ENCODE measurements at regions not wholly inside any gene's neighbourhood (a gene's known extent, or its start where the extent isn't known, plus 50 kb on each side); places are given as distances from the start of the nearest gene placed in this dataset.
A peak's percentile ranks its signal among the peaks of the same experiment; 100 is the strongest.

DNA sequence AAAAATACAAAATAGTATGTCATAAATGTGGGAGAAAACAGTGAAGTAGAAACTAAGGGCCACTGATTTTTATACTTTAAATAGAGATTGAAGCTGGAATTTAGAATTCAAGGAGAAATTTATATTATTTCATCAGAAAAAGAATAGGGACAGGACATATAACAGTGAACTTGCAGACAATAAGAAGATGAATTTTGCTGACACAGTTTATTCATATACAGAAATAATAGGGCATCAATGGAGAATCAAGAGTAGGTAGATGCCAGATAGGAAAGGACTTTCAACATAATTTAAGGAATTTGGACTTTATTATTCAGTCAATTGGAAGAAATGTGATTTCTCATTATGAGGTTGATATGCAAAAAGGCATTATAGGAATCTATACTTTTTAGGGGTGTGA is 118.9 kb upstream of the HNMT start:
- DNase-seq (ENCODE audit: low read depth): no peak
- no peak overlapping the region for H3K4me3 ChIP-seq (ENCODE audit: low read depth, low read length)
- TF ChIP-seq, protein P1, sequence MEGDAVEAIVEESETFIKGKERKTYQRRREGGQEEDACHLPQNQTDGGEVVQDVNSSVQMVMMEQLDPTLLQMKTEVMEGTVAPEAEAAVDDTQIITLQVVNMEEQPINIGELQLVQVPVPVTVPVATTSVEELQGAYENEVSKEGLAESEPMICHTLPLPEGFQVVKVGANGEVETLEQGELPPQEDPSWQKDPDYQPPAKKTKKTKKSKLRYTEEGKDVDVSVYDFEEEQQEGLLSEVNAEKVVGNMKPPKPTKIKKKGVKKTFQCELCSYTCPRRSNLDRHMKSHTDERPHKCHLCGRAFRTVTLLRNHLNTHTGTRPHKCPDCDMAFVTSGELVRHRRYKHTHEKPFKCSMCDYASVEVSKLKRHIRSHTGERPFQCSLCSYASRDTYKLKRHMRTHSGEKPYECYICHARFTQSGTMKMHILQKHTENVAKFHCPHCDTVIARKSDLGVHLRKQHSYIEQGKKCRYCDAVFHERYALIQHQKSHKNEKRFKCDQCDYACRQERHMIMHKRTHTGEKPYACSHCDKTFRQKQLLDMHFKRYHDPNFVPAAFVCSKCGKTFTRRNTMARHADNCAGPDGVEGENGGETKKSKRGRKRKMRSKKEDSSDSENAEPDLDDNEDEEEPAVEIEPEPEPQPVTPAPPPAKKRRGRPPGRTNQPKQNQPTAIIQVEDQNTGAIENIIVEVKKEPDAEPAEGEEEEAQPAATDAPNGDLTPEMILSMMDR (conservative IDR thresholded peaks at IDR 0.05; ENCODE audit: low read depth, low read length): no peak

DNA sequence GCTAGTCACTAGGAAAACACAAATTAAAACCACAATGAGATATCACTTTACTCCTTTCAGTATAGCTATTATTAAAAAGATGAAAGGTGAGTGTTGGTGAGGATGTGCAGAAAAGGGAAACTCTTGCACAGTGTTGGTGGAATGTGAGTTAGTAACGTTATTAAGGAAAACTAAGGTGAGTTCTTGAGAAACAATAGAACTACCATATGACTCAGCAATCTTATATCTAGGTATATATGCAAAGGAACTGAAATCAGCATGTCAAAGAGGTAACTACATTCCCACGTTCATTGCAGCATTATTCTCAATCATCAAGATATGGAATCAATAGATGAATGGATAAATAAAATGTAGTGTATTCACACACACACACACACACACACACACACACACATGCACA is 117.3 kb upstream of the HNMT start:
- DNase-seq (ENCODE audit: low read depth): no peak

DNA sequence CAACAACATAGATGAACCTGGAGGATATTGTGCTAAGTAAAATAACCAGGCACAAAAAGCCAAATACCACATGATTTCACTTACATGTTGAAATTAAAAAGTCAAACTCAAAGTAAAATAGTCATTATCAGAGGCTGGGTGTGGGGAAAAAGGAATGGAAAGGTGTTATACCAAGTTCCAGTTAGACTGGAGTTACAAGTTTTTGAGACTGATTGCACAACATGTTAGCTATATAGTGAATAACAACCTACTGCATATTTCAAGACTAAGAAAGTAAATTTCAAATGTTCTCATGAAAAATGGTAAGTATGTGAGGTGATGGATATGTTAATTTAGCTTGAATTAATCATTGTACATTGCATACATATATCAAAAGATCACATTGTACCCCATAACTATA is 116.8 kb upstream of the HNMT start:
- TF ChIP-seq, protein P1 (conservative IDR thresholded peaks at IDR 0.05; ENCODE audit: low read depth, low read length): no peak
- H3K4me3 ChIP-seq (ENCODE audit: low read depth, low read length): no peak overlapping the region
- no peak for DNase-seq (ENCODE audit: low read depth)

More for the DNA sequence above, 117.3 kb upstream of the HNMT start:
- no peak overlapping the region for H3K4me3 ChIP-seq (ENCODE audit: low read depth, low read length)
- TF ChIP-seq, protein P1 (conservative IDR thresholded peaks at IDR 0.05; ENCODE audit: low read depth, low read length): no peak

DNA sequence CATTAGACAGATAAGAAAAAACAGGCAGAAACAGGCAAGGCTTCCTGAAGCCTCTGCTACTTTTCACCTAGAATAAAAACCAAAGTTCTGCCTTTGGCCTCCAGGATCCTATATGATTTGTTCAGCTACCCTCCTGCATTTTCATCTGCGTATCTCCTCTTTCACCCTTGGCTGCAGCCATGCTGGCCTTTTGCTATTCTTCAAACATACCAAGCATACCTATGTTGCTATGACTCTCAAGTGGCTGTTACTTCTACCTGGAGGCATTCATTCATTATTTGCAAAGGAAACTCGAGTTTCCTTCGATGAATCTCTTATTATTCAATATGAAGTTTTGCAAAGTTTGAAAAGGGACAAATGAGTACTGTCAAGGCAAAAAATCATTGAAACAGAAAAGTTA is 106.4 kb upstream of the HNMT start:
- TF ChIP-seq, protein P1 (conservative IDR thresholded peaks at IDR 0.05; ENCODE audit: low read depth, low read length): no peak
- no peak overlapping the region for H3K4me3 ChIP-seq (ENCODE audit: low read depth, low read length)
- DNase-seq (ENCODE audit: low read depth): no peak

DNA sequence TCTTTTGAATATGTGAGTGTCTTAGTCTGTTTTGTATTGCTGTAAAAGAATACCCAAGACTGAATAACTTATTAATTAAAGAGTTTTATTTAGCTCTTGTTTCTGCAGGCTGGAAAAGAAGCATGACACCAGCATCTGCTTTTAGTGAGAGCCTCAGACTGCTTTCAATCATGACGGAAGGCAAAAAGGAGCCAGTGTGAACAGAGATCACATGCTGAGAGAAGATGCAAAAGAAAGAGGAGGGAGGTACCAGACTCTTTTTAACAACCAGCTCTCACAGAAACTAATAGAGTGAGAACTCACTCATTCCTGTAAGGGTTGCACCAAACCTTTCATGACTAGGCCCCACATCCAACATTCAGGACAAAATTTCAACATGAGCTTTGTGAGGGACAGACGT is 101.6 kb upstream of the HNMT start:
- TF ChIP-seq, protein P1 (conservative IDR thresholded peaks at IDR 0.05; ENCODE audit: low read depth, low read length): no peak
- no peak for DNase-seq (ENCODE audit: low read depth)

DNA sequence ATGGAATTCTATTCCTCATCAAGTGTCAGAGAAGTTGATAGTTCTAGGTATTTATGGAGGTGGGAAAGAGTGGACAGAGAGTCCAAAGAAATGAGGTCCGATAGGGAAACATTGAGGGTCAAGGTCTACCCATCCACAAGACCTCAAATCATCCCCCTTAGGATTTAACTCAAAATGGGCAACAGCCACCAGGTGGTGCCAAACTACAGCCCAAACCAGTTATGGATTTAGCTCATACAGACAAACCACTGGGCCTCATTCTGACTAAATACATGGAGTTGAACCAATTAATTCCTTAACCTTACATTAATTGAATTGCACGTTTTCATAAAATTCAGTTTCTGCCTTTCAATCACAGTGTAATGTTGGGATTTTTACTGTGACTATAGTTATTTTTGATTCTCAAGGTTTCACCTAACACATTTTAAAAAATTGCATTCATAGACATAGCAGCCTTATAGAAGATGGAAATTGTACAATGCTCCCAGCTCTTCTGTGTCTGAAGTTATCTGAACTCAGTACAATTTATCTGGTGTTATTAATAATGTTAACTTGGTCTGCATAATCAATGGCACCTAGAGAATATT is 98.2 kb upstream of the HNMT start:
- TF ChIP-seq, protein P1 (conservative IDR thresholded peaks at IDR 0.05; ENCODE audit: low read depth, low read length): peak; percentile 87
- peak; percentile 68 for DNase-seq (ENCODE audit: low read depth)
- H3K4me3 ChIP-seq (ENCODE audit: low read depth, low read length): no peak overlapping the region

More for the DNA sequence above, 101.6 kb upstream of the HNMT start:
- H3K4me3 ChIP-seq (ENCODE audit: low read depth, low read length): no peak overlapping the region

DNA sequence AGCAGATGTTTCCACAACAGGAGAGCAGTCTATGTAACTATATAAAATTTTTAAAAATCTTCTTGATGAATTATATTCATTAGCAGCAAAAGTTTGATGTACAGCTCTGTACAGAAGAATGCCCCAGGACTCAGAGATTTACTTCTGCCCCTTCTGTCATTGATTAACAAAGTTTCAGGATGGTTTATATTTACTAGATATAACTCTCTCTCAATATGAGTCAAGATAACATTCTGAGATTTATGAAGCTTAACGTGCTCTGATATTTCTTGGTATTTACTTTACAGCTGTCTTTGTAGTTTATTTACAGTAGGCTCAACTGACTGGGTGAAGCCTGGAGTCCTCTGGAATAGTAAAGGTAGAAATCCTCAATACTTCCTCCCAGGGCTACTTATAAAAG is 93.6 kb upstream of the HNMT start:
- TF ChIP-seq, protein P1 (conservative IDR thresholded peaks at IDR 0.05; ENCODE audit: low read depth, low read length): no peak
- no peak for DNase-seq (ENCODE audit: low read depth)
- no peak overlapping the region for H3K4me3 ChIP-seq (ENCODE audit: low read depth, low read length)

All from choroid plexus epithelial cell (primary cell).